ENCODE measurements at regions not wholly inside any gene's neighbourhood (a gene's known extent, or its start where the extent isn't known, plus 50 kb on each side); places are given as distances from the start of the nearest gene placed in this dataset.
"Not testable (repeated sequence)": the region's sequence is repeated elsewhere in the genome, so short reads cannot be mapped to it uniquely, and the experiment has no call there.

- not testable (repeated sequence) for DNase-seq
These were observed 406.1 kb upstream of the NDST4 start for GRCh38 chr4:115519476-115519875.

- DNase-seq, result no peak
These were observed 402.4 kb upstream of the NDST4 start for GRCh38 chr4:115515772-115516171.

- no peak for DNase-seq
These were observed 401.9 kb upstream of the NDST4 start for GRCh38 chr4:115515366-115515765.

GRCh38 chr4:115514675-115515074 is 401.3 kb upstream of the NDST4 start:
- no peak for DNase-seq

- no peak for DNase-seq
These were observed 391.9 kb upstream of the NDST4 start for GRCh38 chr4:115505326-115505725.

GRCh38 chr4:115501656-115502055 is 388.2 kb upstream of the NDST4 start:
- no peak for DNase-seq

GRCh38 chr4:115493770-115494169 is 380.4 kb upstream of the NDST4 start:
- not testable (repeated sequence) for DNase-seq

GRCh38 chr4:115491686-115492085 is 378.3 kb upstream of the NDST4 start:
- DNase-seq, result no peak

- DNase-seq, result no peak
These were observed 375.9 kb upstream of the NDST4 start for GRCh38 chr4:115489279-115489678.

GRCh38 chr4:115485402-115485801 is 372.0 kb upstream of the NDST4 start:
- no peak for DNase-seq

GRCh38 chr4:115484479-115484878 is 371.1 kb upstream of the NDST4 start:
- no peak for DNase-seq

- DNase-seq, result no peak
These were observed 357.3 kb upstream of the NDST4 start for GRCh38 chr4:115470763-115471162.

- not testable (repeated sequence) for DNase-seq
These were observed 345.9 kb upstream of the NDST4 start for GRCh38 chr4:115459301-115459700.

GRCh38 chr4:115456231-115456630 is 342.8 kb upstream of the NDST4 start:
- no peak for DNase-seq

- DNase-seq, result no peak
These were observed 340.8 kb upstream of the NDST4 start for GRCh38 chr4:115454228-115454627.

- no peak for DNase-seq
These were observed 340.0 kb upstream of the NDST4 start for GRCh38 chr4:115453416-115453815.

- not testable (repeated sequence) for DNase-seq
These were observed 338.8 kb upstream of the NDST4 start for GRCh38 chr4:115452229-115452628.

GRCh38 chr4:115437739-115438138 is 324.3 kb upstream of the NDST4 start:
- DNase-seq, result no peak

GRCh38 chr4:115433491-115433890 is 320.1 kb upstream of the NDST4 start:
- DNase-seq, result no peak

- no peak for DNase-seq
These were observed 316.6 kb upstream of the NDST4 start for GRCh38 chr4:115430024-115430423.

GRCh38 chr4:115428455-115428854 is 315.0 kb upstream of the NDST4 start:
- DNase-seq, result no peak

- DNase-seq, result no peak
These were observed 311.4 kb upstream of the NDST4 start for GRCh38 chr4:115424852-115425251.

- no peak for DNase-seq
These were observed 305.4 kb upstream of the NDST4 start for GRCh38 chr4:115418635-115419396.

- no peak for DNase-seq
These were observed 282.6 kb upstream of the NDST4 start for GRCh38 chr4:115396034-115396433.

GRCh38 chr4:115376866-115377265 is 263.4 kb upstream of the NDST4 start:
- no peak for DNase-seq
